B cell (primary cell): ENCODE measurements at regions not wholly inside any gene's neighbourhood (a gene's known extent, or its start where the extent isn't known, plus 50 kb on each side); places are given as distances from the start of the nearest gene placed in this dataset.

Experiments used
- CTCF ChIP-seq: fragments of 200-600 bp; IDR thresholded peaks from one replicate; pipeline ENCODE4 v1.8.0; 2022; ENCODE audit warnings: antibody characterized with exemption, mild to moderate bottlenecking
- EZH2 ChIP-seq: IDR thresholded peaks from 2 replicates; pipeline ENCODE4 v1.6.1; 2012; ENCODE audit warnings: borderline replicate concordance, low read depth, mild to moderate bottlenecking, moderate library complexity, low read length; ENCODE audit not compliant: insufficient read depth, poor library complexity, severe bottlenecking

GRCh38 chr5:179409806-179410205 is 64.5 kb upstream of the ADAMTS2 start:
- TF ChIP-seq EZH2: no peak
- no peak for TF ChIP-seq CTCF
